Activated T-cell treated with anti-CD3 and anti-CD28 coated beads, Interleukin-2, amount 50 U/mL, for 72 hours (primary cell): ENCODE measurements at regions not wholly inside any gene's neighbourhood (a gene's known extent, or its start where the extent isn't known, plus 50 kb on each side); places are given as distances from the start of the nearest gene placed in this dataset.
"Not testable (repeated sequence)": the region's sequence is repeated elsewhere in the genome, so short reads cannot be mapped to it uniquely, and the experiment has no call there.

ENCODE experiments used
- ATAC-seq, 2 donors: fragments of 150-1000 bp; cut with Tn5 transposase; replicated peaks in 1 of 2; 2 replicates each; pipeline ENCODE4 v1.10.0; 2021; ENCODE audit warnings: moderate library complexity in 2 of 2, mild to moderate bottlenecking in 1 of 2
- DNase-seq, 2 donors: peaks; one replicate each; pipeline ENCODE4 v3.0.0; 2021 to 2022; ENCODE audit warnings: mixed read lengths in 1 of 2
- H3K27ac Mint-ChIP-seq: one replicate; pipeline ENCODE4 v1.8.0; 2022; ENCODE audit warnings: mild to moderate bottlenecking, moderate library complexity, mixed read lengths
- H3K27me3 Mint-ChIP-seq: one replicate; pipeline ENCODE4 v1.8.0; 2022; ENCODE audit warnings: low read depth, mixed read lengths
- H3K36me3 Mint-ChIP-seq, 2 donors: one replicate each; pipeline ENCODE4 v1.8.0; 2022; ENCODE audit warnings: mixed read lengths in 2 of 2, mild to moderate bottlenecking in 1 of 2; ENCODE audit not compliant: insufficient read depth in 2 of 2
- H3K4me1 Mint-ChIP-seq: one replicate; pipeline ENCODE4 v1.8.0; 2022; ENCODE audit warnings: low read depth, mixed read lengths
- H3K4me3 Mint-ChIP-seq, 2 donors: one replicate each; pipeline ENCODE4 v1.8.0; 2022; ENCODE audit warnings: mild to moderate bottlenecking in 2 of 2, mixed read lengths in 2 of 2, moderate library complexity in 2 of 2
- H3K9me3 Mint-ChIP-seq, 2 donors: one replicate each; pipeline ENCODE4 v1.8.0; 2022; ENCODE audit warnings: mixed read lengths in 2 of 2

- peak overlapping the region; percentile 8 for H3K27ac Mint-ChIP-seq
- ATAC-seq: peak in 1 of 2 donors; percentile 43
- peaks cover 16% of the 10 kb centered on the region for H3K27me3 Mint-ChIP-seq
- no peaks in the 10 kb centered on the region for H3K9me3 Mint-ChIP-seq
- H3K4me1 Mint-ChIP-seq: peaks cover 19% of the 10 kb centered on the region
- no peaks in the 10 kb centered on the region for H3K36me3 Mint-ChIP-seq
- peak overlapping the region in 1 of 2 donors; percentile 5 for H3K4me3 Mint-ChIP-seq
- no peak for DNase-seq
Observed at GRCh38 chr11:86151174-86152005, 82.5 kb upstream of the PICALM start.

GRCh38 chr11:86150847-86151173 lies 81.9 kb upstream of the PICALM start:
- Mint-ChIP-seq H3K4me3 (no peak overlapping the region), H3K36me3 (no peaks in the 10 kb centered on the region), H3K27me3 (peaks cover 16% of the 10 kb centered on the region), H3K4me1 (peaks cover 19% of the 10 kb centered on the region), H3K27ac (peak overlapping the region; percentile 8), H3K9me3 (no peaks in the 10 kb centered on the region)
- ATAC-seq (no peak), DNase-seq (no peak)

DNA sequence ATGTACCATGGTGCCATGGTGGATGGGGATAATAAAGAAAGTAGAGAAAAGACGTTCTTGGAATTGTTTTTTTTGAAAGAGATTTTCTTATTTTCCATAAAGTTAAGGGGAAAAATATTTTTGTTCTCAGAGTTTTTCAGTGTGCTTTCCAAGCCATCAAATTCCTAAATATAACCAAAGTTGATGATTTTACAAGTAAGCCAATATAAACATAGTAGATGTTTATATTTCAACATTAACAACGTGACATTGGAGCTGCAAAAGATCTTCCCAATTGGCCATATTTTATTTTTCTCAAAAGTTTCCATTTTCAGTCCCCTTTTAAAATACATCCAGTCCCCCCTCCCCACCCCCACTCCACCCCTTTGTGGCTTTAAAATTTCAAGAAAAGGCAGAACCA lies 80.9 kb upstream of the PICALM start:
- DNase-seq: no peak
- H3K27me3 Mint-ChIP-seq: peaks cover 16% of the 10 kb centered on the region
- no peaks in the 10 kb centered on the region for H3K36me3 Mint-ChIP-seq
- peaks cover 23% of the 10 kb centered on the region for H3K4me1 Mint-ChIP-seq
- H3K27ac Mint-ChIP-seq: no peak overlapping the region
- H3K4me3 Mint-ChIP-seq: no peak overlapping the region
- no peak for ATAC-seq
- no peaks in the 10 kb centered on the region for H3K9me3 Mint-ChIP-seq

DNA sequence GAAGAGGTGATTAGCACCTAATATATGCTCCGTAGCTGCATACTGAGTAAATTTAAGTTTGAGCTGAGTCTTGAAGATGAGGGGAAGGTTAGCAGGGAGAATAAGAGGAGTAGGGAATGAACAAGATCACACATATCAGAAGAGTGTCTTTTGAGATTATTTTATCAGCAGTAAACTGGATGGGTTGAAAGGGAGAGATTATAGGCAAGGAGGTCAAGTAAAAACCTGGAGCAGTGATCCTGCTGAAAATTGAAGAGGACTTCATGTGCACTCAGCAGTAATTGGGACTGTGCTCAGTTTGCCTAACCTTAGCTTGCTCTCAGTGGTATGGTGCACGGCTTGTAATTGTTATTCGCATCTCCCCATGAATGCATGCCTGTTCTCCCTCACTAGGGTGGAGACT lies 79.5 kb upstream of the PICALM start:
- H3K9me3 Mint-ChIP-seq: no peaks in the 10 kb centered on the region
- peaks cover 33% of the 10 kb centered on the region for H3K4me1 Mint-ChIP-seq
- H3K27me3 Mint-ChIP-seq: peaks cover 16% of the 10 kb centered on the region
- H3K36me3 Mint-ChIP-seq: no peaks in the 10 kb centered on the region
- ATAC-seq: no peak
- no peak overlapping the region for H3K4me3 Mint-ChIP-seq
- H3K27ac Mint-ChIP-seq: no peak overlapping the region
- DNase-seq: no peak

DNA sequence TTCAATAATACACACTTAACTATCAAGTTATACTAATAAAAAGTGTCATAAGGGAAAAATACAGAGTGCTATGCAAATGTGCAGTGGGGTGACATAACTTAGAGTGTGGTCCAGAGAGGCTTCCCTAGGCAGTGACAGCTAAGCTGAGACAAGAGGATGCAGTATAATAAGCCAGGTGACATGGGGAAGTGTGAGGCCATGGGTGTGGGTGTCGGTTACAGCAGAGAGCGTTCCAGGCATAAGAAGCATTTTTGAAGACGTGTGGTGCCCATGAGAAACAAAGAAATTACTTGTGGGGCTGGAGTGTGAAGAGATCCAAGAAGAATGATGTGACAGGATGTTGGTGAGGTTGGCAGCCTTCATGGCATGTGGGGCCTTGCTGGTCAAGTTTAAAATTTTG lies 78.1 kb upstream of the PICALM start:
- H3K9me3 Mint-ChIP-seq: peaks cover 0 to 3% of the 10 kb centered on the region in 2 donors
- DNase-seq (no peak), ATAC-seq (no peak)
- no peak overlapping the region for H3K27ac Mint-ChIP-seq
- peaks cover 10% of the 10 kb centered on the region for H3K27me3 Mint-ChIP-seq
- no peak overlapping the region for H3K4me3 Mint-ChIP-seq
- no peaks in the 10 kb centered on the region for H3K36me3 Mint-ChIP-seq
- peaks cover 41% of the 10 kb centered on the region for H3K4me1 Mint-ChIP-seq

GRCh38 chr11:86145439-86146156 lies 76.7 kb upstream of the PICALM start:
- H3K4me3 Mint-ChIP-seq: no peak overlapping the region
- DNase-seq (no peak), ATAC-seq (no peak)
- peaks cover 0 to 3% of the 10 kb centered on the region in 2 donors for H3K9me3 Mint-ChIP-seq
- H3K4me1 Mint-ChIP-seq: peaks cover 42% of the 10 kb centered on the region
- H3K27ac Mint-ChIP-seq: no peak overlapping the region
- H3K36me3 Mint-ChIP-seq: no peaks in the 10 kb centered on the region
- H3K27me3 Mint-ChIP-seq: peaks cover 6% of the 10 kb centered on the region

DNA sequence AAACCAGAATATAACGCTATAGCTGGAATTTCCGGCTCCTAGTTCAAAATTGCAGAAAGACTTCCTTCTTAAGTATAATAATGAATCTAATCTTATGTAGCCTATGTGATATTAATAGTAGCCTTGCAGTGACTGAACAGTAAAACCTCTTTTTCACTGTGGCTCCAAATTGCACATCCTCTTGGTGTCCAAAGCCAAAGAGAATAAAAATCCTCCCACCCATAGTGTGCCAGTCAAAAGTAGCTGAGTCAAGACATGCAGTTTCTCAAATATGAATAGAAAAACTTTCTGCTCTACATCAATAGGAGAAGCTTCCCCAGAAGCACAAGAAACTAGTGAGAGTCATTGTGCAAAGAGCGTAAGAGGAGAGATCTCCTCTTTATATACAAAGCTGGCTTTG lies 76.0 kb upstream of the PICALM start:
- Mint-ChIP-seq H3K27ac (peak overlapping the region; percentile 76), H3K4me3 (peak overlapping the region in 1 of 2 donors; percentile 14), H3K4me1 (peaks cover 50% of the 10 kb centered on the region), H3K36me3 (no peaks in the 10 kb centered on the region), H3K9me3 (peaks cover 0 to 3% of the 10 kb centered on the region in 2 donors), H3K27me3 (peaks cover 6% of the 10 kb centered on the region)
- ATAC-seq: peak in 1 of 2 donors; percentile 36
- no peak for DNase-seq

GRCh38 chr11:86144087-86144486 lies 75.2 kb upstream of the PICALM start:
- not testable (repeated sequence) for H3K36me3 Mint-ChIP-seq, H3K4me3 Mint-ChIP-seq, DNase-seq, ATAC-seq, H3K9me3 Mint-ChIP-seq, H3K27me3 Mint-ChIP-seq
- Mint-ChIP-seq H3K4me1 (peaks cover 57% of the 10 kb centered on the region), H3K27ac (peak overlapping the region; percentile 76)

DNA sequence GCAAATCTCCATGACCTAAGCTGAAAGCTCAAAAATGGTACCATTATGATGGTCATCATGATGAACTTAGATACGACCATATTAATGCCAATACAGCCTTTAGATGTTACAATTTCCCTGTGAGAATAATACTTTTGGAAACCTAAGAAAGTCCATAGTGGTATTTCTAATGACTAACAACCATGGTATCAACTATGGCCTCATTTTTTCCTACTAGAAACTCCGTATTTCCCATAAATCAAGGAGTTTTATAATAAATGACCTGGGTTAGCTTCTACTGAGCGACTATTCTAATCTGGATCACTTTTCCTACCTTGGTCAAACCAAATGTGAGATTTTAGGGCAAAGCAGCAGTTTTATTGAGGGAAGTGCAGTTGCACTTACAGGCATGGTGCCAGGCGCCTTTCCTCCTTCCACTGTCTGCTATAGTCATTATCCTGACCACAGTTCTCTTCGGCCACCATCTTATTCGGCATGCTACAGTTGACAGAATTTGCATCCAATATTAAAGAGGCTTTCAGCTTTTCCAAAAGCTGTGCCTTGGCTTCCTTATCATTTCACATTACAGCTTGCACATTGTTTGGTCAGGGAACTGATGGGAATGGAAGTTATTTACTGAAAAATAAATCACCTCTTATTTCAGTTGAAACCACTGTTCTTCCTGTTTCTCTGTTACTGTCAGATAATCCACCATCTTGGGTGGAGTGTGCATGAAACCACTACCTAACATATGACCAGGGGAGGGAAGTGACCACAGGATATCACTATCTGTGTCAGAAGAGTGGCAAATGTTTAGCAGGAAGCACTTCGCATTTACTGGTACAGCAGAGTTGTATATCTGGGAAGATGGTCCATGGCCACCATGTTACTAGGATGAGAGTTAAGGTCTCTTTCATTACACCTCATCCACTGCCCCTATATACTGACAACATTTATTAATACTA lies 74.5 kb upstream of the PICALM start:
- peaks cover 65% of the 10 kb centered on the region for H3K4me1 Mint-ChIP-seq

GRCh38 chr11:86142170-86142569 lies 73.3 kb upstream of the PICALM start:
- Mint-ChIP-seq H3K36me3 (no peaks in the 10 kb centered on the region), H3K27me3 (peaks cover 5% of the 10 kb centered on the region), H3K4me3 (no peak overlapping the region), H3K4me1 (peaks cover 68% of the 10 kb centered on the region), H3K9me3 (peaks cover 0 to 3% of the 10 kb centered on the region in 2 donors), H3K27ac (no peak overlapping the region)
- ATAC-seq: no peak
- DNase-seq: no peak

More for the DNA sequence above, 74.5 kb upstream of the PICALM start:
- Mint-ChIP-seq H3K27ac (no peak overlapping the region), H3K27me3 (peaks cover 6% of the 10 kb centered on the region), H3K4me3 (peak overlapping the region in 1 of 2 donors; percentile 36), H3K9me3 (peaks cover 0 to 3% of the 10 kb centered on the region in 2 donors), H3K36me3 (no peaks in the 10 kb centered on the region)
- peak; percentile 32 to 64 for ATAC-seq
- DNase-seq: peak; percentile 10 to 31

- H3K9me3 Mint-ChIP-seq: peaks cover 0 to 3% of the 10 kb centered on the region in 2 donors
- peak overlapping the region in 1 of 2 donors; percentile 18 for H3K4me3 Mint-ChIP-seq
- ATAC-seq (peak in 1 of 2 donors; percentile 24), DNase-seq (no peak)
- no peaks in the 10 kb centered on the region for H3K36me3 Mint-ChIP-seq
- peaks cover 71% of the 10 kb centered on the region for H3K4me1 Mint-ChIP-seq
- peak overlapping the region; percentile 7 for H3K27ac Mint-ChIP-seq
- peaks cover under 1% of the 10 kb centered on the region for H3K27me3 Mint-ChIP-seq
Observed at GRCh38 chr11:86141727-86142126, 72.8 kb upstream of the PICALM start.

GRCh38 chr11:86140334-86140990 lies 71.6 kb upstream of the PICALM start:
- no peak for ATAC-seq
- Mint-ChIP-seq H3K36me3 (no peaks in the 10 kb centered on the region), H3K9me3 (peaks cover 0 to 3% of the 10 kb centered on the region in 2 donors), H3K4me1 (peaks cover 79% of the 10 kb centered on the region), H3K4me3 (peak overlapping the region; percentile 2 to 36), H3K27ac (no peak overlapping the region), H3K27me3 (no peaks in the 10 kb centered on the region)
- no peak for DNase-seq
